HG03558 (cell line): ENCODE measurements at regions not wholly inside any gene's neighbourhood (a gene's known extent, or its start where the extent isn't known, plus 50 kb on each side); places are given as distances from the start of the nearest gene placed in this dataset.
"Not testable (repeated sequence)": the region's sequence is repeated elsewhere in the genome, so short reads cannot be mapped to it uniquely, and the experiment has no call there.

Experiments used
- ATAC-seq: cut with Tn5 transposase; IDR thresholded peaks from one replicate; pipeline ENCODE4 v1.9.1; 2021; ENCODE audit warnings: moderate number of reproducible peaks; ENCODE audit not compliant: unreplicated experiment; ENCODE audit errors: extremely low read depth

DNA sequence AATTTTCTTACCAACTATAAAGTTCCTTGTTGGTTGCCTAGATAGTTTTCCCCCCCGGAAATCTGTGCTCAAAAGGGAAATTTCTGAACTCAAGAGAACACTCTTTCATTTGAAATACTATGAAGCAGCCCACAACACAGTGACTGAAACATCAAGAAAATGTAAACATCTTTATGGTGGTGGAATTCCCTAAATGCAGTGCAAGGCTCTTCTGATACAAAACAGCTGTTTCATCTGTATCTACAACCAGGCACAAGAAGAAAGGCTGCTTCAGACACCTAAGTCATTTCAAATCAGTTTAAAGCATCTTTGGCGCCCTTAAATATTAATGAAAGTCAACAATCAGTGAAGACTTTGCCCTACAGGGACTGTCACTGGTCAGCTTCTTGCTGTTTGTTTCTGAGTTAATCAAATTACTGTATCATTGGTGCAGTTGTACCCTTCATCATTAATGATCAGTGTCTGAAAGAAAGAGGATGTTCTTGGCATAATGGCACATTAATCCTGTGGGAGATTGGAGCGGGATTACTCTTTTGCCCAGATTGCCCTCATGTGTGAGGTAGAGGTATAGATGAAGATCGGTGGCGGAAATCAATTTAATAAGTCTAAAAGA lies 947.0 kb downstream of the NR2F1-AS1 start:
- no peak for ATAC-seq

DNA sequence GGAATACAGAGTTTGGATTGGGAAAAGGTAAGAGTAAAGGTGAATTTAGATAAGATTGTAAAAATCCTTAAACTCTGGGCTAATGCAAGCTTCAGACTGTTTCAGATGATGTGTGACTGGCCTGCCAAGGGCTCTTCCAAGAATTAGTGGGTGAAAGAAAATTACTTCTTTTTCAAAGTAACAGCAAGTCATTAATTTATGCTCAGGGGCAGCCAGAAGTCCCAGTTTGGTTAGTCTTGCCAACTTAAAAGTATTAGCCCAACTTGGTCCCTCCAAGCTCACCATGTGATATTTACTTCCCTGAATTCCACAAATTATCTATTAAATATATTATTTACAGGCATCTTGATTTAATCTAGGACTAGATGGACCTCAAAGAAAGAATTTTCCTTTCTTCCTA lies 947.8 kb downstream of the NR2F1-AS1 start:
- ATAC-seq = no peak

DNA sequence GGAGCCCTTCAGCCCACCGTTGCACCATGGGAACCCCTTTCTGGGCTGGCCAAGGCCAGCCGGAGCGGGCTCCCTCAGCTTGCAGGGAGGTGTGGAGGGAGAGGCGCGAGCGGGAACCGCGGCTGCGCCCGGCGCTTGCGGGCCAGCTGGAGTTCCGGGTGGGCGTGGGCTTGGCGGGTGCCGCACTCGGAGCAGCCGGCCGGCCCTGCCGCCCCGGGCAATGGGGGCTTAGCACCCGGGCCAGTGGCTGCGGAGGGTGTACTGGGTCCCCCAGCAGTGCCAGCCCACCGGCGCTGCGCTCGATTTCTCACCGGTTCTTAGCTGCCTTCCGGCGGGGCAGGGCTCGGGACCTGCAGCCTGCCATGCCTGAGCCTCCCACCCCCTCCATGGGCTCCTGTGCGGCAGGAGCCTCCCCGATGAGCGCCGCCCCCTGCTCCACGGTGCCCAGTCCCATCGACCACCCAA lies 949.8 kb downstream of the NR2F1-AS1 start:
- not testable (repeated sequence) for ATAC-seq

DNA sequence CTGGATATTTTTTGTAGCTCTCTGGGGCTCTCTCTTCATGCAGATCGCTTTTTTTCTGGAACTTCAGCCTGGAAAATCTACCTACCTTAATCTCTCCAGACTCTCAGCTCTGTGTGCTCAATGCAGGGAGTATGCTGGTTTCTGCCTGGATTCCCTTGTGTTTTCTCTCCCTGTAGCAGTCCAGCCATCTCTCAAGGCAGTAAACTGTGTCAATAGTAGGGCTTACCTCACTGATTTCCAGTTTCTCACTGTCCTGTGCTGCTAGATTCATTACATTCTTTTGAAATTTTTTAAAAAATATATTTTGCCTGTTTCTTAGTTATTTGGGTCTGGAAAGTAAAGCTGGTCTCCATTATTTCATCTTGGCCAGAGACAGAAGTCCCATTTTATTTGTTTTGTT lies 951.4 kb downstream of the NR2F1-AS1 start:
- ATAC-seq = no peak

DNA sequence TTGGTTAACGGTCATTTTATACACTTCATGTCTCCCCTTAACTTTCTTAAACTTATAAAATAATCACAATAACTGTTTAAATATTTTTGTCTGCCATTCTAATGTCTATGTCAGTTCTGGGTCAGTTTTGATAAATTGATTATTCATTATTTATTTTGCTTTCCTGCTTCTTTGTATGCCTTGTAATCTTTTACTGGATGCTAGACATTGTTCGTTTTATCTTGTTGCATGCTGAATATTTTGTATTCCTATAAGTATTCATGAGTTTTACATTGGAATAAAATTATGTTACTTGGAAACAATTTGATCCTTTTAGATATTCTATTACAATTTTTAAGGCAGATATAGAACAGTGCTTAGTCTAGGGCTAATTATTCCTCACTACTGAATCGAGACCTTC lies 952.0 kb downstream of the NR2F1-AS1 start:
- no peak for ATAC-seq

DNA sequence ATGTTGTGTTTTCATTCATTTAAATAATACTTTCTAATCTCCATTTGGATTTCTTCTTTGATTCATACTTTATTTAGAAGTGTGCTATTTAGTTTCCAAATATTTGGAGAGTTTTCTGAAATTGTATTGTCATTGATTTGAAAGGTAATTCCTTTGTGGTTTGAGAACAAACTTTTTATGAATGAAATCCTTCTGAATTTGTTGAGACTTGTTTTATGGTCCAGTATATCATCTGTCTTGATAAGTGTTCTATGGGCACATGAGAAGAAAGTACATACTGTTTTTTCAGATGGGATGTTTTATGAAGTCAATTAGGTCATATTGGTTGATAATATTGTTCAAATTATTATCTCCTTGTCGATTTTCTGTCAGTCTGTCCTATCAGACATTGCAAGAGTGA lies 953.8 kb downstream of the NR2F1-AS1 start:
- no peak for ATAC-seq

DNA sequence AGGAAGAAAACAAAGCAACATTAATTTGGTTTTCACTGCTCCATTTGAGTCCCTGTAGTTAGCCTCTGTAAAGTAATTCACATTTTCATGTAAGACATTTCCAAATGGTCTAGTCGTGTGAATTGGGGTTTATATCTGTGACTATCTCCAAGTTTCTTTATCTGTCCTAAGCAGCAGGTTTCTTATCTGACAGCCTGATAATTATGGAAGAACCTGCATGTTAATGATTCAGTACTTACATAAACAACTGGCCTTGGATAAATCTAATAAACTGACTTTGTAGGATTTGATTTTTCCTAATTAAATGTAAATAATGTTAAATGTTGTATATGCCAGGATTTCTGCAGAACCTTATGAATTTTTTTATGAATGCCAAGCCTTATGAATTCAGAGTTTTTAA lies 964.9 kb downstream of the NR2F1-AS1 start:
- no peak for ATAC-seq

- ATAC-seq = no peak
These were observed 967.5 kb downstream of the NR2F1-AS1 start for GRCh38 chr5:92613546-92613945.

GRCh38 chr5:92610435-92610834 lies 970.6 kb downstream of the NR2F1-AS1 start:
- ATAC-seq = not testable (repeated sequence)

GRCh38 chr5:92605591-92605990 lies 975.4 kb downstream of the NR2F1-AS1 start:
- no peak for ATAC-seq

DNA sequence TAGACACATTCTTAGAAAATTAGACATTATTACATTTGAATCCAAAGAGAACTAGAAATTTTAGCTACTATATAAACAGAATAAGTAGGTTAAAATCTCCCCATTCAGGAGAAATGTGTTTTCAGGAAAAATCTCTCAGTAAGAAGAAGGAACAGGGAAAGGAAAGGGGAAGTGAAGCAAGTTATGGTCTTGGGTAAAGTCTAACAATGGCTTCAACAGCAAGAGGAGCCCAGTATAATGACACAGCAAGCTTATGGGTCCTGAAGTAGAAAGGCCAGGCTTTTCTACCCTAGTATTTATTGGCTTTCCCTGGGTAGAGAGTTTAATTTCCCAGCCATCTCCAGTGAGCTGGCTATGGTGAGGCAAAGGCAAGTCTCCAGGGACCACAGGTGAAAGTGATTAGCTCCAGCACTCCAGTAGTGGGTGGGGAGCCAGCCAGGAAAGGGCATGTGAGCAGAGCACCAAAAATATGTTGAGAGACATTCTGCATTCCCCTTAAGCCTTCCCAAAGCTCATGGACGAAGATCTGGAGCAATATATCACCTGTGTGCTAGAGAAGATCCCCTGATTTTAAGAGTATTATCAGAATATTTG lies 981.7 kb downstream of the NR2F1-AS1 start:
- ATAC-seq = no peak

- ATAC-seq = no peak
These were observed 987.0 kb downstream of the NR2F1-AS1 start for GRCh38 chr5:92594031-92594430.

- ATAC-seq = no peak
These were observed 992.1 kb downstream of the NR2F1-AS1 start for GRCh38 chr5:92588876-92589275.

DNA sequence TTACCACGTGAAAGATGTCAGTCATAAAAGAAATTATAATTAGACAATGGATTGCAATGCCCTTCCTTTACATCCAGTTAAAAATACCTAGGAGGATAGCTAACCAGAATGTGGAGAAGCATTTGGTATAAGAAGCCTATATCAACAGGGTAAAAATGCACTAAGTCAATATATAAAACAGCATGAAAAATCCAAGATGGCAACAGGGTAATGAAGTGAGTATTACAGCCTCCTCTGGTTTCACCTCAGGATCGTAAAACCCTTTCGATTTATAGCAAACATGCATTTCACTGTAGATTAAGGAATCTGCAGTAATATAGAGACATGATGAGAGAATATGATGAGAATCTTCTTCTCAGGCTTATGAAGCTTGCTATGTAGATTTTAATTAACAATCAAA lies 999.3 kb downstream of the NR2F1-AS1 start:
- ATAC-seq = no peak

DNA sequence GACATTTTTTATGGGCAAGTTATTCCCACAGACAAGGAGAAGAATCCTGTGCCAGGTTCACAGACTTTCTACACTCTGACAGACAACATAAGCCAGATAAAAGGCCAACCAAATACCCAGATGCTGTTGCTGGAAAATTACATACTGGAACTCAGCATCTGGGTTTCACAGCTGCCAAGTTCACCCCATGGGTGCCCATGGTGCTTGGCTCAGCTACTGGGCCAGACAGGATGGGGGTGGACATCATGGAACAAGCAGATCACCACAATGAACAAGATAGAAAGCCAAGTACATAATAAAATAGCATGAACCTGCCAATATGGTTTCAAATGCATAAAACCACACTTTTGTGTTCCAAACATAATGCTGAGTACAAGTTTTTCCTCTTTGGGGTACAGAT lies 999.8 kb downstream of the NR2F1-AS1 start:
- no peak for ATAC-seq

GRCh38 chr5:92580814-92581213 lies 1000.2 kb downstream of the NR2F1-AS1 start:
- no peak for ATAC-seq

DNA sequence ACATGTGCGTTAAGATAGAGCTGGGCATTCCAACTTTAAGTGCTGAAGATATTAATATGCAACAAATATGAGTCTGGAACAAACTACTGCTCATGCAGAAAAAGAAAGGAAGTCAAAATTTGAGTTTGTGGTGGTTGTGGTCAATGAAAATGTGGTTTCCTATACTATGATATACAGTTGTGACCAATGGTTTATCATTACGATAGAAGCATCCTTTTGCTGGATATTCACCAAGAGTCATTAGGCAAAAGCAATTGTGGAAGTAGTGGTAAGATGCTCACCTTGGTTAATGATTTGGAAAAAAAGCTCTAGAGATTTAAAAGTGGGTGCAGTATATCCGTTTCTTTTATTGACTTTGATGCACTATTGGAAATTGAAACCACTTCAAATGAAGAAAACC lies 1007.0 kb downstream of the NR2F1-AS1 start:
- no peak for ATAC-seq

- no peak for ATAC-seq
These were observed 1012.5 kb downstream of the NR2F1-AS1 start for GRCh38 chr5:92568522-92568921.

DNA sequence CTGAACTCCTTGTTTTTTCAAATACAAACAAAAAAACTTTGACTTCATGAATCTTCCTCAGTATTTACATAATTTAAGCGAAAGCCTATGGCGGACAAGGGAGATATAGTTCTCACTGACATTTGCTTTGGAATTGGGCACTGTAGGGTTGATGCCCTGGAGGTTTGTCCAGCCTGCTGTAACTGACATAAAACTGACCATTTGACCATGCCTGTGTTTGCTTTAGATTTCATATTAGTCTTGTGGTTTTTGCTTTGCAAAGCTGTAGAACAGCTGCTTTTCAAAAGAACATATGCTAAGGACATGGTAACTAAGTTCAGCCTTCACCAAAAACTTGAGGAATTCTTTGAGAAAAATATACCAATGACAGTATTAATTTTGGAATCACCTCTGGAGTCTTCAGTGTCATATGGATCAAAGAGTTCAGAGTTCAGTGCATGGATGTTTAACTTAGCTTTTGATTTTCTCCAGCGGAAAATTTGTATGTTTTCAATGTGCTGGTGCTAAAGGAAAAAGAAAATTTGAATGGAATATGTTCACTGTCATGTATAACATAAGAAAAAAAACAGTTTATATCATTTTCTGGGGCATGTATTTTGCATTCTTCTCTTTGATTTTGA lies 1013.1 kb downstream of the NR2F1-AS1 start:
- no peak for ATAC-seq

DNA sequence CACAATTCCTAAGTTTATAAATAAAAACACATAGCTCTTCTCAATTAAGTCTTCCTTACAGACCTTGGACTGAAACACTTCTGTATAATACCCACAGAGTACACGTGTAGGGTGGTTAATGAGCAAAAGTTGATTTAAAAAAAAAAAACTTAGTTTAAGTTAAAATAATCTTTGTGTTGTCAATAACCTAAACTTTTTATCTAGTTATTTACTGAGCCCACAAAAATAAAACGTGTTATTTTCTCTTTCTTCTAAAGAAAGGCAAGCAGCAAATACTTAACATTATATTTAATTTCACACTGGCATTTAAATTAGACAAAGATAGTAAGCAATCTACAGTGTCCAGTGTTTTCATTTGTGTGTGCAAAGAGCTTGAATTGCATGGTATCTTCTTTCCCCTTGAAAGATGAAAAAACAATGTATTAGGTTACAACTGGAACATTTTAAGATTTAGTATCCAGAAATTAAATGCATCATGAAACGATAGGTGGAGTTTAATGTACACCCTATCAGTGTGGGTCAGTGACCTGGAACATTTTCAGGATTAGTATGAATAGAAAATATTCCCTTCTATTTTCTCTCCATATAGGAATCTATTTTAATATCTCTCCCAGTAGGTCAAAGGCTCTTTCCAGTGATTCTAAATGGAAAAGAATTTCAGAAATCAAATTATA lies 1014.8 kb downstream of the NR2F1-AS1 start:
- no peak for ATAC-seq

GRCh38 chr5:92565673-92566072 lies 1015.3 kb downstream of the NR2F1-AS1 start:
- ATAC-seq = no peak
